ENCODE measurements at regions not wholly inside any gene's neighbourhood (a gene's known extent, or its start where the extent isn't known, plus 50 kb on each side); places are given as distances from the start of the nearest gene placed in this dataset.

DNA sequence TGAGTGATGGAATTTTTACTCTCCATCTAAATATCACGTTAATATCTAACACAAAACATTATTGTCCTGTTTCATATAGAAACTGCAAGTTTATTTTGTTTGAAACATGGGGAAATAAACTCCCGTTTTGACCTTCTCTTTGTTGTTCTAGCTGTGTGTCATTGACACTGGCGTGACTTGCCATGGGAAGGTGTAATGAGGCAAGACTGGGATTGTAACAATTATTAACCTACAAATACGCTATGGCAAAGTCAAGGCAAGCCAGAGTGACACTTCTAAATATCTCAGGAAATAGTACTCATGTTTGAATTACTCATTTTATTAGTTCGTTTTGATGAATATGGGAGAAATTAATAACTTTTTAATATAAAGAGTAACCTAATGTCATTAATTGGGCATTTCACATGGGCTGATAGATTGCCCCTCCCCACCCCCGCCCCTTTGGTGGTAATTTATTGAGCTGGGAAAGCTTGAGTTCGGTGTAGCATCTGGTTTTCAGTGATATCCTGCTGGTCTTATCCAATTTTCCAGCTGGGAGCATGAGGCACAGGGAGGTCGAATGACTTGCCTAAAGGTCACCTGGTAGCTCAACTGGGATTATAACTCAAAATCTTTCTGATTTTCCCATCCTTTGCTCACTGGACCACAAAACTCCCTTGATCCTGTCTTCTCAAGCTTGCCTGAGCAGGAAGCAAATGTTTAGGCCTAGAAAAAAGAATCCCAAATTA lies 380.6 kb upstream of the JAG1 start:
- H3K27ac ChIP-seq (ENCODE audit: low read depth, low read length, severe bottlenecking) = no peak overlapping the region
- H3K4me3 ChIP-seq (ENCODE audit: extremely low read depth, insufficient read depth, low read length, poor library complexity, severe bottlenecking) = no peak overlapping the region
- 90 to 100% methylated on average over 2 of the region's 8 CpGs for WGBS, 2 experiments (ENCODE audit: insufficient coverage in 2 of 2)
- H3K9me3 ChIP-seq (ENCODE audit: control insufficient read depth, low read length) = no peaks in the 10 kb centered on the region
- no peaks in the 10 kb centered on the region for H3K36me3 ChIP-seq (ENCODE audit: control insufficient read depth, insufficient read depth, low read length)
- H3K4me1 ChIP-seq (ENCODE audit: control insufficient read depth, insufficient read depth, low read length, poor library complexity, severe bottlenecking) = no peaks in the 10 kb centered on the region

DNA sequence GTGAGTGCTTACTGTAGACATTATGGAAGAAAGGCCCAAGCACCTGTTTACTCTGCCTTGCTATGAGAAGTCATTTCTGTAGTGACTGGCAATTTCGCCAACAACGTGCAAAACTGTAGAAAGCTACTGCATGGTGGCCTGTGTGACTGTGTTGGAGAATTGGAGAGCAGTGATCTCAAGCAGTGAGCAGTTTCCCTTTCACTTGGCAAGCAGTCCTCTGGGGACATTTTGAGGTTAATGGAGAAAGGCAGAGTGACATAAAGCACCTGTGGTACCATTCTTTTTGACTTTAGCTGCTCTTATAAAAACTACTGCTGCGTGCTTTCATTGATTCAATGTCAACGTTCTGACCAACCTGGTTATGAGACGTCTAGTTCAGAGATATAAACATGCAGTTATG lies 382.6 kb upstream of the JAG1 start:
- H3K4me3 ChIP-seq (ENCODE audit: extremely low read depth, insufficient read depth, low read length, poor library complexity, severe bottlenecking) = no peak overlapping the region
- H3K27ac ChIP-seq (ENCODE audit: low read depth, low read length, severe bottlenecking) = no peak overlapping the region
- H3K36me3 ChIP-seq (ENCODE audit: control insufficient read depth, insufficient read depth, low read length) = no peaks in the 10 kb centered on the region
- WGBS, 2 experiments (ENCODE audit: insufficient coverage in 2 of 2) = 89 to 100% methylated on average over 2 to 5 of the region's 5 CpGs
- no peaks in the 10 kb centered on the region for H3K4me1 ChIP-seq (ENCODE audit: control insufficient read depth, insufficient read depth, low read length, poor library complexity, severe bottlenecking)
- no peaks in the 10 kb centered on the region for H3K9me3 ChIP-seq (ENCODE audit: control insufficient read depth, low read length)

DNA sequence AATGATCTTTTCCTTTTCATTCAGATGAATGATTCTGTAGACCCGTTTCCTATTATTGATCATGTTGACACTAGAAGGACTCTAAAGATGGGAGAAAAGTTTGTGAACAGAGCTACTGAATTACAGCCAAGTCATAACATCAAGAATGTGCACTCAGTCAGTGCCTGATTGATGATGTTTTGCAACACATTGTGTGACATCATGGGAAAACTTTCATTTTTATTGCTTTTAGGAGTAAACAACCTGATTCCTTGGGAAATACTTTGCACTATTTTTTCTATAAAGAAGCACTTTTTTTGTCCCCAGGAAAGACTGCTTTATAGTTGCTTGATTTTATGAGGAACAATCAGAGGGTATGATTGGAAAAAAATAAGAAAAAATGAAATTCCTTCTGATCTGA lies 383.8 kb upstream of the JAG1 start:
- Histone ChIP-seq H3K9me3 (ENCODE audit: control insufficient read depth, low read length) (no peaks in the 10 kb centered on the region), H3K4me3 (ENCODE audit: extremely low read depth, insufficient read depth, low read length, poor library complexity, severe bottlenecking) (no peak overlapping the region), H3K36me3 (ENCODE audit: control insufficient read depth, insufficient read depth, low read length) (no peaks in the 10 kb centered on the region), H3K27ac (ENCODE audit: low read depth, low read length, severe bottlenecking) (no peak overlapping the region), H3K4me1 (ENCODE audit: control insufficient read depth, insufficient read depth, low read length, poor library complexity, severe bottlenecking) (no peaks in the 10 kb centered on the region)
- WGBS, 2 experiments (ENCODE audit: insufficient coverage in 2 of 2) = no CpG with 5 or more reads among the region's 1 CpG

DNA sequence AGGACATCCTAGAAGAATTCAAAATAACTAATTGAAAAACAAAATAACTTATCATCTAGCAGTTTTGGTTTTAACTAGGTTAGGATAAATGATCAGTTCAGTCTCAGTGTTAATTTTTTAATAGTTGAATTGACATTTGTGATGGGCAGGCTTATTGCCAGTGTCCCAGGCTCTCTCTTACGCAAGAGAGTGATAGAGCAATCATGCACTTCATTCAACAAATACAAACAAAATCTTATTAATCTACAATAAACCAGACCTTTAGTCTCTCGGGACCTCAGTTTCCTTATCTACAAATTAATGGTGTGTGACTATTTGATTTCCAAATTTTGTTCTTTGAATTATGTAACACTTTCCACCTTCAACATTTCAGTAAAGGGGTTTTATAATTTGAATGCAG lies 385.9 kb upstream of the JAG1 start:
- Histone ChIP-seq H3K4me3 (ENCODE audit: extremely low read depth, insufficient read depth, low read length, poor library complexity, severe bottlenecking) (no peak overlapping the region), H3K4me1 (ENCODE audit: control insufficient read depth, insufficient read depth, low read length, poor library complexity, severe bottlenecking) (no peaks in the 10 kb centered on the region), H3K36me3 (ENCODE audit: control insufficient read depth, insufficient read depth, low read length) (no peaks in the 10 kb centered on the region), H3K27ac (ENCODE audit: low read depth, low read length, severe bottlenecking) (no peak overlapping the region), H3K9me3 (ENCODE audit: control insufficient read depth, low read length) (no peaks in the 10 kb centered on the region)
- WGBS, 2 experiments (ENCODE audit: insufficient coverage in 2 of 2) = no CpG with 5 or more reads among the region's 2 CpGs

DNA sequence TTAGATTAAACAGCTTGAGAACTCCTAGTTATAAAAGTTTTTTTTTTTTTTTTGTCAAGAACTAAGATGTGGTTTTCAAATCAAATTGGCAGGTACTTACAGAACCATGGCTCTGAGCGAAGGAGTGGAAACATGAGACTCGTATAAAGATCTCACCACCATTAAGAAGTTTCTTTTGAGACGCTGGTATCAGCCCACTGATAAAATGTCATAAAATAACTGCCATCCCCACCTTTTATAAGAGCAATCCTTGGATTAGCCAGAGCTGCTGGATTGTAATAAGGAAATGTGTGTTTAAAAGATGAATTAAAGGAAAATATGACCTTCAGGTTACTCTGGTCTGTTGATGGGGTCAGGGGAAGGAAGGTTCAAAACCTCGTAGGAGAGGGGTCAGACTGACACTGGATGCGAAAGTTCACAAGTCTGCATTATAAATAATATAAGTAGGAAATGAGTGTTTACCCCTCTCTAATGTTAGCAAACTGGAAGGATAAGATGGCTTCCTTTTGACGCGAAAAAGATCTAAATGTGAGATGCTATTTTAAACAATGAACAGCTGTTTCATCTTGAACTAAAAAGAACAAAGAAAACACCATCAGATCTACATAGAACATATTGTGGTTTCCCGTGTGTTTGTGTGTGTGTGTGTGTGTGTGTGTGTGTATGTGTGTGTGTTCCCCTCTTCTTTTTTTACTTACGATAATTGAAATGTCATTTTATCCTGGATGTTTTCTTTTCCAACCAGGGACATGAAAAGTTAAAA lies 386.8 kb upstream of the JAG1 start:
- 89% methylated on average over 3 of the region's 9 CpGs; no CpG with 5 or more reads in 1 of the 2 experiments for WGBS, 2 experiments (ENCODE audit: insufficient coverage in 2 of 2)
- Histone ChIP-seq H3K9me3 (ENCODE audit: control insufficient read depth, low read length) (no peaks in the 10 kb centered on the region), H3K36me3 (ENCODE audit: control insufficient read depth, insufficient read depth, low read length) (no peaks in the 10 kb centered on the region), H3K27ac (ENCODE audit: low read depth, low read length, severe bottlenecking) (no peak overlapping the region), H3K4me3 (ENCODE audit: extremely low read depth, insufficient read depth, low read length, poor library complexity, severe bottlenecking) (no peak overlapping the region), H3K4me1 (ENCODE audit: control insufficient read depth, insufficient read depth, low read length, poor library complexity, severe bottlenecking) (no peaks in the 10 kb centered on the region)

DNA sequence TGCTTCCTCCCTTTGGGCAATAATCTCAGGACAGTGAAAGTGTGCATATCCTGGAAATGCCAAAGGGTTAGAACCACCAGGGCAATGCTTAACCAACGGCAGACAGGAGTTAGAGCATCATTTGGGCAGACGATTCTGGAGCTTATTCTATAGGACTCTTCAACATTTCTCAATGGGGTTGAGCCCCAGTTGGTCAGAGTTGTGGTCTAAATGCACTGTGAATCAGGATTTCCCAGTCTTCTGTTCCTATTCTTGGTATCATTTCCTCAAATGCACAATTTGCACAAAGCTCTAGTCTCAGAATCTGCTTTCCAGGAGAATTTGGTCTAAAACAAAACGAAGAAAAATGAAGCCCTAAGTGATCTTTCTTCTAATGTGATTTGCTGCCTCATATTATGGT lies 389.6 kb upstream of the JAG1 start:
- no peaks in the 10 kb centered on the region for H3K9me3 ChIP-seq (ENCODE audit: control insufficient read depth, low read length)
- WGBS, 2 experiments (ENCODE audit: insufficient coverage in 2 of 2) = 88 to 100% methylated on average over 2 of the region's 3 CpGs
- no peaks in the 10 kb centered on the region for H3K4me1 ChIP-seq (ENCODE audit: control insufficient read depth, insufficient read depth, low read length, poor library complexity, severe bottlenecking)
- H3K27ac ChIP-seq (ENCODE audit: low read depth, low read length, severe bottlenecking) = no peak overlapping the region
- H3K4me3 ChIP-seq (ENCODE audit: extremely low read depth, insufficient read depth, low read length, poor library complexity, severe bottlenecking) = no peak overlapping the region
- H3K36me3 ChIP-seq (ENCODE audit: control insufficient read depth, insufficient read depth, low read length) = no peaks in the 10 kb centered on the region

DNA sequence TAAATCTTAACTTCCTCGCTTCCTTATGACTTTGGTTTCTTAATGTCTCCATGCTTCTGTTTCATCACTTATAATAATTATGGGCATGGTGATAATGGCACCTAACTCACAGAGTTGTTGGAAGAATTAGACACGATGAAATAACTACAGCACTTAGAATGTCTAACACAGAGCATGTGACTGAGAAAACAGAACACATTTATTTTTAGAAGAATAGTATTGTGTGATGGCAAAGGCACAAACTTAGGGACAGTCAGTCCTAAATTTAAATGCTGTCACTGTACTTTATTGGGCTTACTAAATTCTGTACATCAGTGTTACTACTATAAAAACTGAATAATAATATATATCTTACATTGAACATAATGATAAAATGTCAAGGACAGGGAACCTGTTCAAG lies 391.1 kb upstream of the JAG1 start:
- no peaks in the 10 kb centered on the region for H3K9me3 ChIP-seq (ENCODE audit: control insufficient read depth, low read length)
- no peaks in the 10 kb centered on the region for H3K4me1 ChIP-seq (ENCODE audit: control insufficient read depth, insufficient read depth, low read length, poor library complexity, severe bottlenecking)
- H3K27ac ChIP-seq (ENCODE audit: low read depth, low read length, severe bottlenecking) = no peak overlapping the region
- H3K36me3 ChIP-seq (ENCODE audit: control insufficient read depth, insufficient read depth, low read length) = no peaks in the 10 kb centered on the region
- no CpG with 5 or more reads among the region's 2 CpGs for WGBS, 2 experiments (ENCODE audit: insufficient coverage in 2 of 2)
- H3K4me3 ChIP-seq (ENCODE audit: extremely low read depth, insufficient read depth, low read length, poor library complexity, severe bottlenecking) = no peak overlapping the region

DNA sequence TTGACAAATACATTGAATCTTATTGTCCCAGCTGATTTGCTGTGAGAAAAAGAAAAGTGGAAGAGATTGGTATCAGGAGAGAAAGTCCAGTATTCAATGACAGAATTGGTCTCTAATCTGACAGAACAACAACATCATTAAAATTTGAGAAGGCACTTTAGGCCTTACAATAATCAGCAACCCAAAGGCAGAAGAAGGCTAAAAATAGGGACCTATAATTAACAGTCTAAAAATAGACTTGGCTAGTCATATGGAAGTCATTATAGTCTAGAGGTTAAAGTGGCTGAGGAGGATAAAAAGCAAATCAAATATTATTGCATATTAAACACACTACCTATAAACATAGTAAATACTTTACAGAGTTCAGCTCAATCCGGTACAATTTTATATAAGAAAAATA lies 393.6 kb upstream of the JAG1 start:
- H3K4me1 ChIP-seq (ENCODE audit: control insufficient read depth, insufficient read depth, low read length, poor library complexity, severe bottlenecking) = no peaks in the 10 kb centered on the region
- no peak overlapping the region for H3K27ac ChIP-seq (ENCODE audit: low read depth, low read length, severe bottlenecking)
- H3K4me3 ChIP-seq (ENCODE audit: extremely low read depth, insufficient read depth, low read length, poor library complexity, severe bottlenecking) = no peak overlapping the region
- no peaks in the 10 kb centered on the region for H3K9me3 ChIP-seq (ENCODE audit: control insufficient read depth, low read length)
- H3K36me3 ChIP-seq (ENCODE audit: control insufficient read depth, insufficient read depth, low read length) = no peaks in the 10 kb centered on the region
- WGBS, 2 experiments (ENCODE audit: insufficient coverage in 2 of 2) = no CpG with 5 or more reads among the region's 1 CpG

DNA sequence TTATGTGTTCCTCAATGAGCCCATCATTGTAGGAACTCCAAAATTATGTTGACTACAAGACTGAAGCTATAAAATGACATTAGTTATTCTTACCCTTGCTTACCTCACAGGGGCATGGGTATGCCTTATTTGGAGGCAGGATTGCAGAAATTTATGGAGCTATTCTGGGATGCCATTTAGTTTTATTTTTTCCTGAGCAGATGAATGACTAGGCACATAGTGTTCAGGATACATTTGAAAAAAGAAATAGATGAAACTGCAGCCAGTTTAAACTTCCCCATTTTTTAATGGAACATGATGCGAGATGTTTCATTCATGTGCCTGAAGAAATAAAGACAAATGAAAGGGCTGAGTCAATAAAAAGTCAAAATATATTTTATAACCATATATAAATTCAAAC lies 399.2 kb upstream of the JAG1 start:
- H3K36me3 ChIP-seq (ENCODE audit: control insufficient read depth, insufficient read depth, low read length) = no peaks in the 10 kb centered on the region
- WGBS, 2 experiments (ENCODE audit: insufficient coverage in 2 of 2) = no CpG with 5 or more reads among the region's 1 CpG

DNA sequence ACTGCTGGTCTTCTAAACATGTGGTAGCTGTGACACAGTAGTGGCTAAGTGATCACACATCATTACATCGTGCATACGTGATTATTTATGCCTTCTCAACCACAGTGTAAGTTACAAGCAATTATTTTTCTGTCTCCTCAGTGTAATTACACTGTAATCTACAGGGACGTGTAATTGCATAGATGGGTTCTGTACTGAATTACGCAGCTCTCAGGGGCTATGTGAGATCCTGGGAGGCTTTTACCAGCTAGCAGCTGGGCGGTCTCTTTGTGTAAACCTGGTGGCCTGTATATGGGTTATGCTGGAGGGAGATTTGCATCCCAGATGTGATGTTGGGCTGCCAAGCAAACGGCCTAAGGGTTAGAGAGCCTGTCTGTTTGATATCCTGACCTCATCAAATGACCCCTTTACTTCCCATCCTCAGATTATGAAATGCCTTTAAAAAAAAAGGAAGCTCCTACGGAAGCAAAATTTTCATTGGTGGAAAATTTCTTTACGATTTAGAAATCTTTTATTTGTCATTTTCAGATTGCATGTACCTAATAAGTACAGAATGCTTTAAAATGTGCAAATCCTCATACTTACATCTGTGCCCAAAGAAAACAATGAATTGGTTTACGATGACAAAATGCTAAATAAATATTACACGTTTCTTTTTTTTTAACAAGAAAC lies 402.8 kb upstream of the JAG1 start:
- H3K27ac ChIP-seq (ENCODE audit: low read depth, low read length, severe bottlenecking) = no peak overlapping the region
- WGBS, 2 experiments (ENCODE audit: insufficient coverage in 2 of 2) = 95% methylated on average over 3 of the region's 10 CpGs; no CpG with 5 or more reads in 1 of the 2 experiments
- H3K9me3 ChIP-seq (ENCODE audit: control insufficient read depth, low read length) = no peaks in the 10 kb centered on the region
- H3K4me1 ChIP-seq (ENCODE audit: control insufficient read depth, insufficient read depth, low read length, poor library complexity, severe bottlenecking) = no peaks in the 10 kb centered on the region
- H3K4me3 ChIP-seq (ENCODE audit: extremely low read depth, insufficient read depth, low read length, poor library complexity, severe bottlenecking) = no peak overlapping the region
- no peaks in the 10 kb centered on the region for H3K36me3 ChIP-seq (ENCODE audit: control insufficient read depth, insufficient read depth, low read length)

More for the DNA sequence above, 399.2 kb upstream of the JAG1 start:
- no peaks in the 10 kb centered on the region for H3K9me3 ChIP-seq (ENCODE audit: control insufficient read depth, low read length)
- no peak overlapping the region for H3K4me3 ChIP-seq (ENCODE audit: extremely low read depth, insufficient read depth, low read length, poor library complexity, severe bottlenecking)
- no peaks in the 10 kb centered on the region for H3K4me1 ChIP-seq (ENCODE audit: control insufficient read depth, insufficient read depth, low read length, poor library complexity, severe bottlenecking)
- no peak overlapping the region for H3K27ac ChIP-seq (ENCODE audit: low read depth, low read length, severe bottlenecking)

All from mesodermal cell (in vitro differentiated cells).